Panc1 (cell line): ENCODE measurements at regions not wholly inside any gene's neighbourhood (a gene's known extent, or its start where the extent isn't known, plus 50 kb on each side); places are given as distances from the start of the nearest gene placed in this dataset.

Experiments
- CTCF ChIP-seq: fragments of 450-650 bp; IDR thresholded peaks from 2 replicates; pipeline ENCODE4 v1.5.1; 2017; ENCODE audit warnings: mild to moderate bottlenecking
- POLR2AphosphoS5 ChIP-seq: IDR thresholded peaks from 2 replicates; pipeline ENCODE4 v1.6.1; 2012; ENCODE audit warnings: mild to moderate bottlenecking, low read depth, low read length, moderate library complexity
- REST ChIP-seq, 2 experiments: IDR thresholded peaks; 2 replicates each; pipeline ENCODE4 v1.6.1; 2011 to 2012; ENCODE audit warnings: low read depth in 2 of 2, control low read depth in 1 of 2, low read length in 1 of 2, mild to moderate bottlenecking in 1 of 2, moderate library complexity in 1 of 2; ENCODE audit not compliant: insufficient read depth in 1 of 2
- SIN3A ChIP-seq: IDR thresholded peaks from 2 replicates; pipeline ENCODE4 v1.6.1; 2012; ENCODE audit warnings: low read depth, mild to moderate bottlenecking, low read length, moderate library complexity, borderline replicate concordance; ENCODE audit not compliant: insufficient read depth

GRCh38 chr1:194903524-194903923 is 1704.7 kb downstream of the KCNT2 start:
- TF ChIP-seq REST (IDR thresholded peaks at IDR 0.05; ENCODE audit: insufficient read depth in 1 of 2, low read depth in 2 of 2, low read length in 1 of 2) (no peak), CTCF (no peak), SIN3A (no peak), POLR2AphosphoS5 (no peak)
